LNCaP clone FGC (cell line): ENCODE measurements at regions not wholly inside any gene's neighbourhood (a gene's known extent, or its start where the extent isn't known, plus 50 kb on each side); places are given as distances from the start of the nearest gene placed in this dataset.
"Not testable (repeated sequence)": the region's sequence is repeated elsewhere in the genome, so short reads cannot be mapped to it uniquely, and the experiment has no call there.

Experiments
- DNase-seq: peaks from one replicate; pipeline ENCODE4 v3.0.0-alpha.2; 2011; ENCODE audit warnings: low read depth
- H3K4me3 ChIP-seq: 2 replicates; pipeline ENCODE4 v1.5.1; 2011; ENCODE audit warnings: mild to moderate bottlenecking, low read depth, low read length, control low read depth
- TF ChIP-seq, protein P1 (sequence below): IDR thresholded peaks from 2 replicates; pipeline ENCODE4 v1.5.1; 2012; ENCODE audit warnings: mild to moderate bottlenecking; ENCODE audit not compliant: control insufficient read depth, insufficient read depth; ENCODE audit errors: extremely low read depth

DNA sequence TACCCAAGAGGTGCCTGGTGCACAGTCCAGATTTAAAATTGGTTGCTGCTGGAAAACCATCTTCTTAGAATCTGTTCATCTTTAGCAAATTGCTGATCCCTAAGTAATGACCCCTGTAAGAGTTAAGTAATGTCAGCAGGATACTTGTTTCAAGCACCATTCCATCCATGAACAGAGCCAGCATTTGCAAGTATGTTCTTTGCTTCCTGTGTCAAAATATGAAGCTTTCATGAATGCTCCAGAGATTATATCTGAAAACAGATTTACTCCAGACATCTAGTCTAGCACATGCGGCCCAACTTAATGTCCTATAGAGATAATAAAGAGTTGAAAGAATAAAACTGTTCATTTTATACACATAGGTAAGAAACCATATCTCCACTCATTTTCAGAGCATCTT, 98.7 kb upstream of the ZNF438 start:
- no peak for DNase-seq
- TF ChIP-seq, protein P1, sequence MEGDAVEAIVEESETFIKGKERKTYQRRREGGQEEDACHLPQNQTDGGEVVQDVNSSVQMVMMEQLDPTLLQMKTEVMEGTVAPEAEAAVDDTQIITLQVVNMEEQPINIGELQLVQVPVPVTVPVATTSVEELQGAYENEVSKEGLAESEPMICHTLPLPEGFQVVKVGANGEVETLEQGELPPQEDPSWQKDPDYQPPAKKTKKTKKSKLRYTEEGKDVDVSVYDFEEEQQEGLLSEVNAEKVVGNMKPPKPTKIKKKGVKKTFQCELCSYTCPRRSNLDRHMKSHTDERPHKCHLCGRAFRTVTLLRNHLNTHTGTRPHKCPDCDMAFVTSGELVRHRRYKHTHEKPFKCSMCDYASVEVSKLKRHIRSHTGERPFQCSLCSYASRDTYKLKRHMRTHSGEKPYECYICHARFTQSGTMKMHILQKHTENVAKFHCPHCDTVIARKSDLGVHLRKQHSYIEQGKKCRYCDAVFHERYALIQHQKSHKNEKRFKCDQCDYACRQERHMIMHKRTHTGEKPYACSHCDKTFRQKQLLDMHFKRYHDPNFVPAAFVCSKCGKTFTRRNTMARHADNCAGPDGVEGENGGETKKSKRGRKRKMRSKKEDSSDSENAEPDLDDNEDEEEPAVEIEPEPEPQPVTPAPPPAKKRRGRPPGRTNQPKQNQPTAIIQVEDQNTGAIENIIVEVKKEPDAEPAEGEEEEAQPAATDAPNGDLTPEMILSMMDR = no peak
- H3K4me3 ChIP-seq = no peak overlapping the region

DNA sequence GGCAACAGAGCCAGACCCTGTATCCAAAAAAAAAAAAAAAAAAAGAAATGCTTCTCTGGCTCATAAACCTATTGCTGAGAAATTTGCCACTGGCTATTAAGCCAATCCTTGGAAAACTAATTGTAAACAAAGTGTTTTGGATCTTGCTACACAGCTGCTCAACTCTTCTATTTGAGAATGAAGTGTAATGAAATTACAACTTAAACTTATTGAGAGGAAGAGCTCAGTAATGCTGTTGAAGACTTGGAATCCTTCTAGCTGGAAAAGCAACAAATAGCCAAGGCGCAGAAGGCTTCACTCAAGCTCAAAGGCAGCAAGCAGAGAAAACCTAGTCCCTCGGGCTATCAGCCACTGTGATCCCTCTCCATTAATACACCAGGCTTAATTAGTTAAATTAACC, 99.6 kb upstream of the ZNF438 start:
- TF ChIP-seq, protein P1 = no peak
- DNase-seq = no peak
- H3K4me3 ChIP-seq = no peak overlapping the region

DNA sequence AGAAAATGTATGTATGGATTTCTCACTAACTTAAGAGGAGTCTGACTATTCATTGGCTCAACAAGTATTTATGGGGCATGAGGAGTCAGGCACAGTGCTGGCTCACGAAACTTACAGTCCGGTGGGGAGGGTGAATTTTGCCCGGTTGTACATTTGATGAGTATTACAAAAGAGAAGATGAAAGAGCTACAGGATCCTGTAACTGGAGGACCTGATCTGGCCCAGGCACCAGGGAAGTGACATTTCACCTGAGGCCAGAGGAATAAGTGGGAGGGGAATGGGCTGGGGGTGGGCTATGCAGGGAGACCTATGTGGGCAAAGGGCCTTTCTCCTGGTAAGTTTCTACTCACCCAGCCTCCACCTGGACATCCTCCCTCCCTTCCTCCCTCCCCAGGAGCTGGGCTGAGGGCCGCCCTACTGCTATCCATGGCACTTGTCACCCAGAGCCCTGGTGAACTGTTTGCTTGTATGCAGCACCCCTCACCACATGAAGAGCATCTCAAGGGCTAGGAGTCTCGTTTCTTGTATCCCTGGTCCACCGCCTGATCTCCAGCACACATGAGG, 101.1 kb upstream of the ZNF438 start:
- DNase-seq = no peak
- no peak overlapping the region for H3K4me3 ChIP-seq
- TF ChIP-seq, protein P1 = no peak

DNA sequence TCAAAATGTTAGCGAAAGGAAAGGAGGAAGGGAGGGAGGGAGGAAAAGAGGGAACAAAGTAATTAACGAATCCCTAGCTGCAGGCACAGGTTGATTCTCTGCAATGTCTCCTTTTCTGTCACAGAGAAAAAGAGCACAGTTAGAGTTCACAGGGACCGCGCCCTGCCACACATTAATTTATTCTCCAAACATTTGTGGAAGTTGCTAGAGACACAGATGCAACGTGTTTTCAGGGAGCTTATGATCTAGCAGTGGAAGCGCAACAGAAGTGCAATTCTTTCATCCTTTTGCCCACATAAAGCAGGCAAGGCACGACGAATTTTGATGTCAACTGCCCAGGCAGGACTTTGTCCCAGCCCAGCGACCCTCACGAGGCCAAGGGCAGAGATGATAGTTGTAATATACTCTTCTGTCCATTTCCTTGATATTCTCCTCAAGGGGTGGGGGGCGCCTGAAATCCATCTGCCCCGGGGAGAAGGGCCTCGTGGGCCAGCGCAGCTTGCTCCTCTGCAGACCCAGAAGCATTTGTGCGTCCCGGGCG, 101.7 kb upstream of the ZNF438 start:
- TF ChIP-seq, protein P1 = no peak
- no peak overlapping the region for H3K4me3 ChIP-seq

DNA sequence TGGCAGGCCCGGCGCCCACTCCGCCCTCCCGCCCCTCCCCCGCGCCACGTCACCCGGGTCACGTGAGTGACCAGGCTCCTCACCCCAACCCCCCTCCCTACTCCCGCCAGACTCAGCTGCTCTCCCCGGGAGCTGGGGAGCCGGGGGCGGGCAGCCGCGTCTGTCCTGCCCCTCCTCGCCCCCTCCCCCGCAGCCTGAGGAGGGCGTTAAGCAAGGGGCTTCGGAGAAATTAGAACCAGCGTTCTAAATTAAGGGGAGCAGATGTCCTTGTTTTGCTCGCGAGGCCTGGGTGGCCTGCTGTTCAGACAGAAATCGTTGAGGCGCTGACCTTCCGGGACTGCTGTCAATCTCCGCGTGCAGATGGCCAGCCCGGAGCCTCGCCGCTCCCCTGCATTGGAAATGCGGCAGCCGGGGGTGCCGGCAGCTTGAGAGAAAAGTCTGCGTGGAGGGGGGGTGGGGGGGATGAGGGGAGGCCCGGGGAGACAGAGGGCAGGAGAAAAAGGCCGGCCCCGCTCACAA, 102.2 kb upstream of the ZNF438 start:
- H3K4me3 ChIP-seq = no peak overlapping the region
- DNase-seq = no peak
- TF ChIP-seq, protein P1 = no peak

More for the DNA sequence above, 101.7 kb upstream of the ZNF438 start:
- no peak for DNase-seq

DNA sequence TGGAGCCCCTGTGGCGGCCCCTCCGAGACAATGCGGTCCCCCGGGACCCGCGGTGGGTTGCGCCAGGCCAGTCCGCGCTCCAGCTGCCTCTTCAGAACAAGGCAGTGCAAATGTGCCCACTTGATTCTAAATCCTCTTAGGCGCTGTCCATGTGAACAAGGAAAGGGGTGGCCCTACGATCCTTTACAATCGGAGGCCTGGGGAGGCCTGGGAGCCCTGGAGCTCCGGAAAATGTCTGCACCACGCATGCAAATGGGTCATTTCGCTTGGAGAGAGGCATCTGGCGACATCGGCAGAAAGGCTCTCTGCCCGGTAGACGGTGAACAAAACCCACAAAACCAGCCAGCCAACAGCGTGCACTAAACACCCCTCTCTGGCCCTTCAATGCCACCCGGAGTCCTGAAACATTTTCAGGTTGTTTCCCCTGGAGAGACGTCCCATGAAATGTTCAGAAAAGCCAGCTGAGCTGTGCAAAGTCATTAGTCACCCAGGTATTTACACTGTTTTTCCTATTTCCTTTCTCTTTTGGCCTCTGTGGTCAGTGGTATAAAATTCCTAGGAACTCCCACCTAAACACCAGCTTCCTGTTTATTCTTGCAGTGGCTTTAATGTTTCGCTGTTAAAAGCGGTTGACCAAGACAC, 102.8 kb upstream of the ZNF438 start:
- no peak overlapping the region for H3K4me3 ChIP-seq
- TF ChIP-seq, protein P1 = no peak
- DNase-seq = no peak

DNA sequence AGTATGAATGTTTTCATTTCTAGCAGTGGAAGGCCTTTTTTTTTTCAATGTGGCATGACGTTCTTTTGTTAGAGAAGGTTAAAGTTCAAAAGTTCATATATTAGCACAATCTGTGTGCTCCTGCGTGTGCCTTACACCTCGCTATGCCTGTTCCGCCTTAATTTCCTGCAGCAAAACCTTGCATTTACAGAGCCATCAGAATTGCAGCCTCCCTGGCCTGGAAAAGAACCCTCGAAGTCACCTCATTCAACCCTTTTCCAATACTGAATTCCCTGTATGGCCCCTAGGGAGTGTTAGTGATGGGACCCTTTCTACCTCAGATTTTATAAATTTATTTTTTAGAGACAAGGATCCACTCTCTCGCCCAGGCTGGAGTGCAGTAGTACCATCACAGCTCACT, 103.5 kb upstream of the ZNF438 start:
- DNase-seq = no peak
- TF ChIP-seq, protein P1 = no peak
- no peak overlapping the region for H3K4me3 ChIP-seq

DNA sequence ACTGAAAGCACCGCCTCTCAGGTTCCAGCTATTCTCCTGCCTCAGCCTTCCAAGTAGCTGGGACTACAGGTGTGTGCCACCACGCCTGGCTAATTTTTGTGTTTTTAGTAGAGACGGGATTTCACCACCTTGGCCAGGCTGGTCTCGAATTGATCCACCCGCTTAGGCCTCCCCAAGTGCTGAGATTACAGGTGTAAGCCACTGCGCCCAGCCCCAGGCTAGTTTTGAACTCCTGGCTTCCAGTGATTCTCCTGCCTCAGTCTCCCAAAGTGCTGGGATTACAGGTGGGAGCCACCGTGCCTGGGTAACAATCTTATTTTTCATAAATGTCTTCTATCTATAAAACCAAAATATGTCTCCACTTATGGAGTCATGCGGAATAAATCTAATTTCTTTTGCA, 104.1 kb upstream of the ZNF438 start:
- not testable (repeated sequence) for DNase-seq

More for the DNA sequence above, 104.1 kb upstream of the ZNF438 start:
- H3K4me3 ChIP-seq = not testable (repeated sequence)
